ENCODE measurements at regions not wholly inside any gene's neighbourhood (a gene's known extent, or its start where the extent isn't known, plus 50 kb on each side); places are given as distances from the start of the nearest gene placed in this dataset.

- H3K27ac ChIP-seq: no peak overlapping the region
- DNase-seq (ENCODE audit: low spot score): no peak
- ChIA-PET POLR2A (ENCODE audit: low non-redundant PET) (no interaction called here), CTCF (no interaction called here)
- no peak for TF ChIP-seq CTCF (conservative IDR thresholded peaks at IDR 0.05; ENCODE audit: low read depth)
Observed at GRCh38 chr6:28775052-28775376, 148.8 kb downstream of the TRIM27 start.

GRCh38 chr6:28775405-28776129, 148.2 kb downstream of the TRIM27 start:
- H3K27ac ChIP-seq: no peak overlapping the region
- POLR2A ChIA-PET (ENCODE audit: low non-redundant PET): no interaction called here
- CTCF ChIA-PET: interaction anchor here (0.6 kb wide), 1 partner anchor 427 kb away, joined by 4 read pairs; no protein-coding TSS in a partner anchor
- no peak for DNase-seq (ENCODE audit: low spot score)
- TF ChIP-seq CTCF (conservative IDR thresholded peaks at IDR 0.05; ENCODE audit: low read depth): no peak

- no peak for TF ChIP-seq CTCF (conservative IDR thresholded peaks at IDR 0.05; ENCODE audit: low read depth)
- POLR2A ChIA-PET (ENCODE audit: low non-redundant PET): no interaction called here
- no peak for DNase-seq (ENCODE audit: low spot score)
- H3K27ac ChIP-seq: no peak overlapping the region
- CTCF ChIA-PET: no interaction called here
Observed at GRCh38 chr6:28776269-28777146, 147.3 kb downstream of the TRIM27 start.

- POLR2A ChIA-PET (ENCODE audit: low non-redundant PET): no interaction called here
- TF ChIP-seq CTCF (conservative IDR thresholded peaks at IDR 0.05; ENCODE audit: low read depth): no peak
- H3K27ac ChIP-seq: no peak overlapping the region
- DNase-seq (ENCODE audit: low spot score): no peak
- CTCF ChIA-PET: no interaction called here
Observed at GRCh38 chr6:28777147-28777461, 146.7 kb downstream of the TRIM27 start.

GRCh38 chr6:28782113-28782673, 141.6 kb downstream of the TRIM27 start:
- no peak overlapping the region for H3K27ac ChIP-seq
- DNase-seq (ENCODE audit: low spot score): no peak
- TF ChIP-seq CTCF (conservative IDR thresholded peaks at IDR 0.05; ENCODE audit: low read depth): no peak
- POLR2A ChIA-PET (ENCODE audit: low non-redundant PET): no interaction called here
- CTCF ChIA-PET: interaction anchor here (0.6 kb wide), 1 partner anchor 79 kb away, joined by 4 read pairs; no protein-coding TSS in a partner anchor

- no peak overlapping the region for H3K27ac ChIP-seq
- no peak for DNase-seq (ENCODE audit: low spot score)
- no peak for TF ChIP-seq CTCF (conservative IDR thresholded peaks at IDR 0.05; ENCODE audit: low read depth)
- CTCF ChIA-PET: no interaction called here
- POLR2A ChIA-PET (ENCODE audit: low non-redundant PET): no interaction called here
Observed at GRCh38 chr6:28785962-28786679, 137.7 kb downstream of the TRIM27 start.

Data from RWPE1 (cell line).